ENCODE measurements at regions not wholly inside any gene's neighbourhood (a gene's known extent, or its start where the extent isn't known, plus 50 kb on each side); places are given as distances from the start of the nearest gene placed in this dataset.

- Histone ChIP-seq H3K4me3 (replicated peaks in 1 of 3; ENCODE audit: insufficient read depth in 1 of 3, low read depth in 2 of 3, low read length in 3 of 3) (no peak overlapping the region), H3K27me3 (ENCODE audit: control insufficient read depth in 1 of 2, insufficient read depth in 2 of 2, low read length in 2 of 2) (no peaks in the 10 kb centered on the region), H4K20me1 (ENCODE audit: insufficient read depth, low read length) (no peaks in the 10 kb centered on the region), H3K4me2 (ENCODE audit: low read depth, low read length) (no peak overlapping the region), H3K27ac (ENCODE audit: extremely low read length, insufficient read depth, low read length) (no peak overlapping the region), H3K79me2 (ENCODE audit: insufficient read depth, low read length) (no peaks in the 10 kb centered on the region), H3K4me1 (ENCODE audit: insufficient read depth, low read length) (no peaks in the 10 kb centered on the region), H3K36me3 (replicated peaks in 1 of 2; ENCODE audit: control insufficient read depth in 1 of 2, insufficient read depth in 2 of 2, low read length in 2 of 2) (no peaks in the 10 kb centered on the region), H3K9me3 (ENCODE audit: low read length) (no peaks in the 10 kb centered on the region), H3K9ac (ENCODE audit: insufficient read depth, low read depth, low read length) (no peak overlapping the region), H2AFZ (ENCODE audit: low read length) (no peak overlapping the region)
- CTCF ChIA-PET (ENCODE audit: low intra/inter-chr PET ratio, low total read pairs): no interaction called here
- intact Hi-C loops (cut with micrococcal nuclease; ENCODE audit: unreplicated experiment) (no loop called here), in situ Hi-C loops (cut with HindIII; ENCODE audit: extremely low pct_ligation_motif_present, low pct_unique_long_range_greater_than_20kb) (loop anchor here (10.0 kb wide), 1 partner anchor 61 kb away; no protein-coding TSS in a partner anchor)
- BruUV-seq (replicated peaks): no TSS peak
- ATAC-seq: no peak
- POLR2A ChIA-PET: no interaction called here
- TF ChIP-seq GTF2F1 (IDR thresholded peaks at IDR 0.05; ENCODE audit: low read length): no peak
- no peak for TF ChIP-seq TSC22D2 (CRISPR knock-in tag; IDR thresholded peaks at IDR 0.05; ENCODE audit: borderline replicate concordance)
- TF ChIP-seq ZNF232 (CRISPR knock-in tag; IDR thresholded peaks at IDR 0.05; ENCODE audit: borderline replicate concordance): no peak
- no peak for TF ChIP-seq REL (CRISPR knock-in tag; conservative IDR thresholded peaks at IDR 0.05)
- no peak for TF ChIP-seq ZNF33B (CRISPR knock-in tag; IDR thresholded peaks at IDR 0.05)
- DNase-seq (ENCODE audit: low spot score): no peak
- no peak for FAIRE-seq
Measured at GRCh38 chr9:27963836-27964235, 390.6 kb upstream of the C9orf72 start.

GRCh38 chr9:27967210-27967609 is 393.9 kb upstream of the C9orf72 start:
- H3K4me1 ChIP-seq (ENCODE audit: insufficient read depth, low read length): no peaks in the 10 kb centered on the region
- no peaks in the 10 kb centered on the region for H3K9me3 ChIP-seq (ENCODE audit: low read length)
- DNase-seq (ENCODE audit: low spot score): no peak
- no peaks in the 10 kb centered on the region for H4K20me1 ChIP-seq (ENCODE audit: insufficient read depth, low read length)
- POLR2A ChIA-PET: no interaction called here
- H3K79me2 ChIP-seq (ENCODE audit: insufficient read depth, low read length): no peaks in the 10 kb centered on the region
- H3K4me2 ChIP-seq (ENCODE audit: low read depth, low read length): no peak overlapping the region
- intact Hi-C loops (cut with micrococcal nuclease; ENCODE audit: unreplicated experiment): no loop called here
- TF ChIP-seq ZNF598 (CRISPR knock-in tag; IDR thresholded peaks at IDR 0.05; ENCODE audit: borderline replicate concordance) (no peak), ATF5 (CRISPR knock-in tag; IDR thresholded peaks at IDR 0.05; ENCODE audit: low read depth) (no peak), MAF1 (CRISPR knock-in tag; IDR thresholded peaks at IDR 0.05; ENCODE audit: borderline replicate concordance) (no peak), STAG1 (CRISPR knock-in tag; IDR thresholded peaks at IDR 0.05) (no peak)
- WGBS (ENCODE audit: low lambda C conversion rate): 0% methylated on average over 2 of the region's 2 CpGs
- ATAC-seq: no peak
- no peak overlapping the region for H3K4me3 ChIP-seq (replicated peaks in 1 of 3; ENCODE audit: insufficient read depth in 1 of 3, low read depth in 2 of 3, low read length in 3 of 3)
- no peak for FAIRE-seq
- CTCF ChIA-PET (ENCODE audit: low intra/inter-chr PET ratio, low total read pairs): no interaction called here
- no TSS peak for BruUV-seq (replicated peaks)
- H2AFZ ChIP-seq (ENCODE audit: low read length): no peak overlapping the region
- in situ Hi-C loops (cut with HindIII; ENCODE audit: extremely low pct_ligation_motif_present, low pct_unique_long_range_greater_than_20kb): loop anchor here (10.0 kb wide), 1 partner anchor 58 kb away; no protein-coding TSS in a partner anchor
- H3K27ac ChIP-seq (ENCODE audit: extremely low read length, insufficient read depth, low read length): no peak overlapping the region
- H3K36me3 ChIP-seq (replicated peaks in 1 of 2; ENCODE audit: control insufficient read depth in 1 of 2, insufficient read depth in 2 of 2, low read length in 2 of 2): no peaks in the 10 kb centered on the region
- no peak overlapping the region for H3K9ac ChIP-seq (ENCODE audit: insufficient read depth, low read depth, low read length)
- H3K27me3 ChIP-seq (ENCODE audit: control insufficient read depth in 1 of 2, insufficient read depth in 2 of 2, low read length in 2 of 2): no peaks in the 10 kb centered on the region
